ENCODE measurements at regions not wholly inside any gene's neighbourhood (a gene's known extent, or its start where the extent isn't known, plus 50 kb on each side); places are given as distances from the start of the nearest gene placed in this dataset.

DNA sequence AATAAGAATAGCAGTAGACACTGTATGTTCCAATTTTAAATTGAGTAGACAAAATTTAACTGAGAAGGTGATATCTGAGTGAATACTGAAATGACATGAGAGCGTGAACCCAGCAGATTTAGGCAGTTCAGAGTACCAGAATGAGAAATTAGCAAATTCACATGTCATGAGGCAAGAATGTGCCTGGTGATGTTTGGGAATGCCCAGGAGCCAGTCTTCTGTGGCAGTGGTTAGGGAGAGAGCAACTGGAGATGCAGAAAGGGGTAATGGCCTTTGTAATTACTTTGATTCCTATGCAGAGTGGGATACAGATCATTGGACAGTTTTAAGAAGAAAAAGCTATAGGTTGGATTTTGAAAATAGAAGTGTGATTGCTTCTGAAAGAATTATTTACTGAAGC is 621.9 kb downstream of the TECRL start:
- TF ChIP-seq GATA1 (IDR thresholded peaks at IDR 0.05; ENCODE audit: low read depth, low read length) (no peak), POLR2A (IDR thresholded peaks at IDR 0.05; ENCODE audit: low read length) (no peak)

All from erythroblast (primary cell).